ENCODE measurements at regions not wholly inside any gene's neighbourhood (a gene's known extent, or its start where the extent isn't known, plus 50 kb on each side); places are given as distances from the start of the nearest gene placed in this dataset.

- H3K36me3 ChIP-seq (ENCODE audit: low read depth), result no peaks in the 10 kb centered on the region
- ATAC-seq (ENCODE audit: low read depth) (no peak), DNase-seq (ENCODE audit: low spot score) (no peak)
- H3K4me3 ChIP-seq (ENCODE audit: severe bottlenecking), result no peak overlapping the region
- TF ChIP-seq CTCF (IDR thresholded peaks at IDR 0.05; ENCODE audit: poor library complexity, severe bottlenecking), result no peak
- H3K9me3 ChIP-seq (ENCODE audit: severe bottlenecking), result no peaks in the 10 kb centered on the region
- H3K4me1 ChIP-seq (ENCODE audit: insufficient read depth, poor library complexity, severe bottlenecking), result peaks cover 4% of the 10 kb centered on the region
- no peak overlapping the region for H3K27ac ChIP-seq (ENCODE audit: poor library complexity, severe bottlenecking)
- H3K27me3 ChIP-seq (ENCODE audit: insufficient read depth, poor library complexity, severe bottlenecking), result no peaks in the 10 kb centered on the region
Observed at GRCh38 chr3:193800138-193801043, 207.4 kb downstream of the OPA1 start.

GRCh38 chr3:193801097-193801496 is 208.1 kb downstream of the OPA1 start:
- TF ChIP-seq CTCF (IDR thresholded peaks at IDR 0.05; ENCODE audit: poor library complexity, severe bottlenecking), result no peak
- ATAC-seq (ENCODE audit: low read depth) (no peak), DNase-seq (ENCODE audit: low spot score) (no peak)
- no peak overlapping the region for H3K4me3 ChIP-seq (ENCODE audit: severe bottlenecking)
- no peaks in the 10 kb centered on the region for H3K27me3 ChIP-seq (ENCODE audit: insufficient read depth, poor library complexity, severe bottlenecking)
- H3K4me1 ChIP-seq (ENCODE audit: insufficient read depth, poor library complexity, severe bottlenecking), result peaks cover 9% of the 10 kb centered on the region
- H3K9me3 ChIP-seq (ENCODE audit: severe bottlenecking), result no peaks in the 10 kb centered on the region
- no peak overlapping the region for H3K27ac ChIP-seq (ENCODE audit: poor library complexity, severe bottlenecking)
- H3K36me3 ChIP-seq (ENCODE audit: low read depth), result no peaks in the 10 kb centered on the region

- Histone ChIP-seq H3K36me3 (ENCODE audit: low read depth) (no peaks in the 10 kb centered on the region), H3K4me3 (ENCODE audit: severe bottlenecking) (no peak overlapping the region), H3K4me1 (ENCODE audit: insufficient read depth, poor library complexity, severe bottlenecking) (peaks cover 9% of the 10 kb centered on the region), H3K27me3 (ENCODE audit: insufficient read depth, poor library complexity, severe bottlenecking) (no peaks in the 10 kb centered on the region), H3K27ac (ENCODE audit: poor library complexity, severe bottlenecking) (no peak overlapping the region), H3K9me3 (ENCODE audit: severe bottlenecking) (no peaks in the 10 kb centered on the region)
- DNase-seq (ENCODE audit: low spot score), result no peak
- no peak for TF ChIP-seq CTCF (IDR thresholded peaks at IDR 0.05; ENCODE audit: poor library complexity, severe bottlenecking)
- ATAC-seq (ENCODE audit: low read depth), result peak; percentile 25; the same call in 1 of the 3 replicates
Observed at GRCh38 chr3:193803288-193803687, 210.3 kb downstream of the OPA1 start.

GRCh38 chr3:193805448-193805847 is 212.4 kb downstream of the OPA1 start:
- H3K4me1 ChIP-seq (ENCODE audit: insufficient read depth, poor library complexity, severe bottlenecking), result peaks cover 9% of the 10 kb centered on the region
- H3K9me3 ChIP-seq (ENCODE audit: severe bottlenecking), result no peaks in the 10 kb centered on the region
- H3K27ac ChIP-seq (ENCODE audit: poor library complexity, severe bottlenecking), result no peak overlapping the region
- peak; percentile 98 for DNase-seq (ENCODE audit: low spot score)
- no peaks in the 10 kb centered on the region for H3K36me3 ChIP-seq (ENCODE audit: low read depth)
- H3K27me3 ChIP-seq (ENCODE audit: insufficient read depth, poor library complexity, severe bottlenecking), result no peaks in the 10 kb centered on the region
- TF ChIP-seq CTCF (IDR thresholded peaks at IDR 0.05; ENCODE audit: poor library complexity, severe bottlenecking), result no peak
- peak; percentile 97 for ATAC-seq (ENCODE audit: low read depth)
- H3K4me3 ChIP-seq (ENCODE audit: severe bottlenecking), result no peak overlapping the region

- Histone ChIP-seq H3K4me1 (ENCODE audit: insufficient read depth, poor library complexity, severe bottlenecking) (peaks cover 9% of the 10 kb centered on the region), H3K36me3 (ENCODE audit: low read depth) (no peaks in the 10 kb centered on the region), H3K4me3 (ENCODE audit: severe bottlenecking) (no peak overlapping the region), H3K9me3 (ENCODE audit: severe bottlenecking) (no peaks in the 10 kb centered on the region), H3K27me3 (ENCODE audit: insufficient read depth, poor library complexity, severe bottlenecking) (no peaks in the 10 kb centered on the region), H3K27ac (ENCODE audit: poor library complexity, severe bottlenecking) (no peak overlapping the region)
- TF ChIP-seq CTCF (IDR thresholded peaks at IDR 0.05; ENCODE audit: poor library complexity, severe bottlenecking), result no peak
- ATAC-seq (ENCODE audit: low read depth) (no peak), DNase-seq (ENCODE audit: low spot score) (no peak)
Observed at GRCh38 chr3:193808317-193808716, 215.3 kb downstream of the OPA1 start.

All from RWPE2 (cell line).